Nephron progenitor cell (in vitro differentiated cells): ENCODE measurements at regions not wholly inside any gene's neighbourhood (a gene's known extent, or its start where the extent isn't known, plus 50 kb on each side); places are given as distances from the start of the nearest gene placed in this dataset.
"Not testable (repeated sequence)": the region's sequence is repeated elsewhere in the genome, so short reads cannot be mapped to it uniquely, and the experiment has no call there.

Experiments used
- DNase-seq: peaks from one replicate; pipeline ENCODE4 v3.0.0; 2021
- H3K27ac Mint-ChIP-seq: 2 replicates; pipeline ENCODE4 v1.8.0; 2021; ENCODE audit warnings: mild to moderate bottlenecking, moderate library complexity, mixed read lengths
- H3K27me3 Mint-ChIP-seq: 2 replicates; pipeline ENCODE4 v1.8.0; 2021; ENCODE audit warnings: mild to moderate bottlenecking, low read depth, mixed read lengths; ENCODE audit not compliant: poor library complexity
- H3K36me3 Mint-ChIP-seq: 2 replicates; pipeline ENCODE4 v1.8.0; 2021; ENCODE audit warnings: low read depth, mixed read lengths
- H3K4me1 Mint-ChIP-seq: 2 replicates; pipeline ENCODE4 v1.8.0; 2021; ENCODE audit warnings: mixed read lengths
- H3K4me3 Mint-ChIP-seq: 2 replicates; pipeline ENCODE4 v1.8.0; 2021; ENCODE audit warnings: mild to moderate bottlenecking, moderate library complexity, mixed read lengths
- H3K9me3 Mint-ChIP-seq: 2 replicates; pipeline ENCODE4 v1.8.0; 2021; ENCODE audit warnings: mild to moderate bottlenecking, moderate library complexity, mixed read lengths
- TF ChIP-seq, protein P1 (sequence below): fragments of 200-600 bp; sonication (generic); IDR thresholded peaks from 2 replicates; pipeline ENCODE4 v1.5.0; 2021; ENCODE audit warnings: antibody characterized with exemption

DNA sequence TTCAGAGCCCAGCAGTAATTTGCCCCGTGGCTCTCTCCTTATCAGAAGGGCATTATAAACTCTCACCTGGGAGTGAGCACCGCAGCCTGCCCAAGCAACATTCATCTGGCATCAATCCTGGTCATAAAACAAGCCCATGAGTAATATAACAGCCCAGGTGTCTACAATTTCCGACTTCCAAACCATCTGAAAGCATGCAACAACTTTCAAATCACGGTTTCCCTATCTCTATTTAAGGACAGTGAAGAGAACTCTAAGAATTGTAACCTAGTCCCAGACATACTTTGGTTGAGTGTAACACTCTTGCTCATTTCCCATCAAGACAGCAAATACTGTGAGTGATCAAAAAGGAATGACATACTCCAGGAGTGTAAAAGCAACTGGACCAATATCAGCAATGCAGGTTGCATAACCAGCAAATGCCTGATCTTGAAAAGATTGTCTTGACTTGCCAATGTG, 487.4 kb upstream of the SOX9 start:
- no peaks in the 10 kb centered on the region for H3K36me3 Mint-ChIP-seq
- peaks cover 5% of the 10 kb centered on the region for H3K9me3 Mint-ChIP-seq
- TF ChIP-seq, protein P1, sequence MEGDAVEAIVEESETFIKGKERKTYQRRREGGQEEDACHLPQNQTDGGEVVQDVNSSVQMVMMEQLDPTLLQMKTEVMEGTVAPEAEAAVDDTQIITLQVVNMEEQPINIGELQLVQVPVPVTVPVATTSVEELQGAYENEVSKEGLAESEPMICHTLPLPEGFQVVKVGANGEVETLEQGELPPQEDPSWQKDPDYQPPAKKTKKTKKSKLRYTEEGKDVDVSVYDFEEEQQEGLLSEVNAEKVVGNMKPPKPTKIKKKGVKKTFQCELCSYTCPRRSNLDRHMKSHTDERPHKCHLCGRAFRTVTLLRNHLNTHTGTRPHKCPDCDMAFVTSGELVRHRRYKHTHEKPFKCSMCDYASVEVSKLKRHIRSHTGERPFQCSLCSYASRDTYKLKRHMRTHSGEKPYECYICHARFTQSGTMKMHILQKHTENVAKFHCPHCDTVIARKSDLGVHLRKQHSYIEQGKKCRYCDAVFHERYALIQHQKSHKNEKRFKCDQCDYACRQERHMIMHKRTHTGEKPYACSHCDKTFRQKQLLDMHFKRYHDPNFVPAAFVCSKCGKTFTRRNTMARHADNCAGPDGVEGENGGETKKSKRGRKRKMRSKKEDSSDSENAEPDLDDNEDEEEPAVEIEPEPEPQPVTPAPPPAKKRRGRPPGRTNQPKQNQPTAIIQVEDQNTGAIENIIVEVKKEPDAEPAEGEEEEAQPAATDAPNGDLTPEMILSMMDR, result no peak
- H3K27ac Mint-ChIP-seq, result no peak overlapping the region
- no peak for DNase-seq
- H3K4me1 Mint-ChIP-seq, result no peaks in the 10 kb centered on the region
- H3K4me3 Mint-ChIP-seq, result no peak overlapping the region
- H3K27me3 Mint-ChIP-seq, result no peaks in the 10 kb centered on the region

DNA sequence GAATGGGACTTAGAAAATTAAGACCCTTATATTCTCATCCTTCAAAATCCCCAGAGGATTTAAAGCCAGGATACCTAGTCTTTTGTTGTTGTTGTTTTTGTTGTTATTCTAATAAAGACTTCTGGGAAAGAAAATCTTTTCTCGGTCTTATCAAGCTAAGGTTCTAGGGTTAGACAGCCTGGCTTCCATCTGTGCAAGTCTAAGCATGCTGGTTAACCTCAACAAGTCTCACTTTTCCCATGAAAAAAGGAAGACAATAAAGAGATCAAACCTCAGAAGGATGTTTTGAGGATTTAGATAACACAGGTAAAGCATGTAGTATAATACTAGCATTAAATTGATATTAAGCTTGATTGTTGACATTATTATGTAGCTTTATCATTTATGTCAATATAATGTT, 486.4 kb upstream of the SOX9 start:
- no peak for DNase-seq
- Mint-ChIP-seq H3K27me3 (no peaks in the 10 kb centered on the region), H3K27ac (no peak overlapping the region), H3K4me1 (no peaks in the 10 kb centered on the region), H3K4me3 (no peak overlapping the region), H3K9me3 (peaks cover 5% of the 10 kb centered on the region), H3K36me3 (no peaks in the 10 kb centered on the region)
- TF ChIP-seq, protein P1, result no peak

DNA sequence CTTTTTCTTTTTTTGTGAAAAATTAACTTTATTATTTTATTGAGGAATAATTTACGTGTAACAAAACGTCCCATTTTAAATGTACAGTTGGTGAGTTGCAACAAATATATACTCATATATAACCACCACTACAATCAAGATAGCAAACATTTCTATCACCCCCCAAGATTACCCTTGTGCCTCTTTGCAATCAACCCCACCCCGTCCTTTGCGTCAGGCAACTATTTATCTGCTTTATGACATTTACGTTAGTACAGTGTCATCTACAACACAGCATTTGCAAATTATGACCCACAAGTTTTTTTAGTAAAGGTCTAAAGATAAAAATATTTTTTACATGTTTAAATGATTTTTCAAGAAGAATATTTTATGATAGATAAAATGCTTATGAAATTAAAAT, 485.6 kb upstream of the SOX9 start:
- no peak for DNase-seq
- Mint-ChIP-seq H3K4me3 (no peak overlapping the region), H3K27ac (no peak overlapping the region), H3K9me3 (peaks cover 5% of the 10 kb centered on the region), H3K4me1 (no peaks in the 10 kb centered on the region), H3K36me3 (no peaks in the 10 kb centered on the region), H3K27me3 (no peaks in the 10 kb centered on the region)
- TF ChIP-seq, protein P1, result no peak

DNA sequence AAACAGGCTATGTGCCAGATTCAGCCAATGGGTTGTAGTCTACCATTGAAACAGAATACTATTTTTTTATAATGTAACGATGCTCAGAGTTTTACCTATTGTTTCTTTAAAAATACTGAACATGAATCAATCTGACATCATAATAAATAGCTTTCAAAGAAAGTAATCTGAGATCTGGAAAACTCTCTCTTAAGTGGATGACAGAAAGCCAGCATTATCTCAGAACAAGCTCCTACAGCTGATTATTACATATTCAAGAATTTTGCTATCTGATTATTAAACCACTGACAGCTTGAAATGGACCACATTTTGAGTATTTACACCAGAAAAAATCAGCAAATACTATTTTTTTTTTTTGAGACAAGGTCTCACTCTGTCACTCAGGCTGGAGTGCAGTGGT, 484.2 kb upstream of the SOX9 start:
- no peaks in the 10 kb centered on the region for H3K4me1 Mint-ChIP-seq
- peaks cover 5% of the 10 kb centered on the region for H3K9me3 Mint-ChIP-seq

DNA sequence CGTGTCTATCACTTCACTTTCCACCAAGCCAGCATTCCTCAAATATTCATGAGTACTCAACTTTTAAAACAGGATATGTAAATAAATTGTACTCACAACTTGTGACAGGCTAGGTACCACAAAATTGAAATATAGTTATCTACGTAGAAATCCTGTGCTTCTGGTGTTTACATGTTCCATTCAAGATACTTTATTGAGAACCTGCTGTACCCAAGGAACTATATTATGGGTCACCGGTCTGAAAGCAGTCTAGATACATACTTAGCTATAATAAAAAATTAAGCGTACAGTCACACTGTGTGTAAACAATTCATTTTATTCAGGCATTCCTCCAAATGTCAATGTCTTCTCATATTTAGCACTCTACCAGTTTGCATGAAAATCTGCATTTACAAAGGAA, 482.2 kb upstream of the SOX9 start:
- Mint-ChIP-seq H3K27ac (no peak overlapping the region), H3K4me1 (no peaks in the 10 kb centered on the region), H3K9me3 (peaks cover 8% of the 10 kb centered on the region), H3K36me3 (no peaks in the 10 kb centered on the region), H3K27me3 (no peaks in the 10 kb centered on the region), H3K4me3 (no peak overlapping the region)
- no peak for DNase-seq
- TF ChIP-seq, protein P1, result no peak

More for the DNA sequence above, 484.2 kb upstream of the SOX9 start:
- TF ChIP-seq, protein P1, result no peak
- H3K36me3 Mint-ChIP-seq, result no peaks in the 10 kb centered on the region
- H3K27ac Mint-ChIP-seq, result no peak overlapping the region
- H3K27me3 Mint-ChIP-seq, result no peaks in the 10 kb centered on the region
- no peak for DNase-seq
- no peak overlapping the region for H3K4me3 Mint-ChIP-seq

DNA sequence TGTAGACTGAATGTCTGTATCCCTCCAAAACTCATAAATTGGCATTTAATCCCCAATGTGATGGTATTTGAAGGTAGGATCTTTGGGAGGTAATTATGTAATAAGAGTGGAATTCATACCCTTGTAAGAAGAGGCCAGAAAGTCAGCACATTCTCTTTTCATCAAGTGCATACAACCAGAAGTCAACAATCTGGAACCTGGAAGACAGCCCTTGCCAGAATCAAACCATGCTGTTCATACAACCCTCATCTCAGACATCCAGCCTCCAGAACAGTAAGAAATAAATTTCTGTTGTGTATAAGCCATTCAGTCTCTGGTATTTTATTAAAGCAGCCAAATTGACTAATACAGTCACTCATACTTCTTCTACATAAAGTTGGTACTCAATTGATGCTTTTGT, 481.0 kb upstream of the SOX9 start:
- Mint-ChIP-seq H3K27me3 (no peaks in the 10 kb centered on the region), H3K36me3 (no peaks in the 10 kb centered on the region), H3K4me3 (no peak overlapping the region), H3K9me3 (peaks cover 15% of the 10 kb centered on the region), H3K4me1 (no peaks in the 10 kb centered on the region), H3K27ac (no peak overlapping the region)
- TF ChIP-seq, protein P1, result no peak
- no peak for DNase-seq

DNA sequence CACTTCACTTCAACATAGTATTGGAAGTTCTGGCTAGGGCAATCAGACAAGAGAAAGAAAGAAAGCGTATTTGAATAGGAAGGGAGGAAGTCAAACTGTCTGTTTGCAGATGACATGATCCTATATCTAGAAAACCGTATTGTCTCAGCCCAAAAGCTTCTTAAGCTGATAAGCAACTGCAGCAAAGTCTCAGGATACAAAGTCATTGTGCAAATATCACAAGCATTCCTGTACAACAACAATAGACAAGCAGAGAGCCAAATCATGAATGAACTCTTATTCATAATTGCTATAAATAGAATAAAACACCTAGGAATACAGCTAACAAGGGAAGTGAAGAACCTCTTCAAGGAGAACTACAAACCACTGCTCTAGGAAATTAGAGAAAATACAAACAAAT, 473.9 kb upstream of the SOX9 start:
- not testable (repeated sequence) for H3K4me3 Mint-ChIP-seq, H3K4me1 Mint-ChIP-seq, H3K27me3 Mint-ChIP-seq, H3K27ac Mint-ChIP-seq, H3K36me3 Mint-ChIP-seq, DNase-seq
- peaks cover 31% of the 10 kb centered on the region for H3K9me3 Mint-ChIP-seq

DNA sequence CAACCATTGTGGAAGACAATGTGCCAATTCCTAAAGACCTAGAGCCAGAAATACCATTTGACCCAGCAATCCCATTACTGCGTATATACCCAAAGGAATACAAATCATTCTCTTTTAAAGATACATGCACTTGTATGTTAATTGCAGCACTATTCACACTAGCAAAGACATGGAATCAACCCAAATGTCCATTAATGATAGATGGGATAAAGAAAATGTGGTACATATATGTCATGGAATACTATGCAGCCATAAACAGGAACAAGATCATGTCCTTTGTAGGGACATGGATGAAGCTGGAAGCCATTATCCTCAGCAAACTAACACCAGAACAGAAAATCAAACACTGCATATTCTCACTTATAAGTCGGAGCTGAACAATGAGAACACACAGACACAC, 472.5 kb upstream of the SOX9 start:
- not testable (repeated sequence) for H3K27ac Mint-ChIP-seq, DNase-seq, H3K4me1 Mint-ChIP-seq, H3K27me3 Mint-ChIP-seq, H3K36me3 Mint-ChIP-seq, H3K4me3 Mint-ChIP-seq
- peaks cover 31% of the 10 kb centered on the region for H3K9me3 Mint-ChIP-seq
